B cell (primary cell): ENCODE measurements at regions not wholly inside any gene's neighbourhood (a gene's known extent, or its start where the extent isn't known, plus 50 kb on each side); places are given as distances from the start of the nearest gene placed in this dataset.

Experiments
- ATAC-seq: fragments of 200-7000 bp; cut with Tn5 transposase; one replicate; pipeline ENCODE4 v1.10.0; 2021; ENCODE audit warnings: low read depth, mild to moderate bottlenecking, moderate number of reproducible peaks, moderate library complexity
- CTCF ChIA-PET: fragments of 350-600 bp; sonication (Branson Sonifier 250); formaldehyde crosslinking; loops from one replicate; lab custom pipeline; 2021; ENCODE audit warnings: antibody characterized with exemption, inconsistent platforms; lab: Charles Lee
- POLR2A ChIA-PET: fragments of 350-600 bp; sonication (Branson Sonifier 250); formaldehyde crosslinking; loops from one replicate; lab custom pipeline; 2021; ENCODE audit warnings: antibody characterized with exemption; lab: Charles Lee
- DNase-seq: peaks from one replicate; pipeline ENCODE4 v3.0.0; 2013
- H2AFZ ChIP-seq: 2 replicates; pipeline ENCODE4 v1.6.1; 2012; ENCODE audit warnings: mild to moderate bottlenecking, low read depth, low read length; ENCODE audit not compliant: insufficient read depth, poor library complexity, severe bottlenecking
- H3K27ac ChIP-seq, 2 donors: 1 replicate in 1 of 2; 2 replicates in 1 of 2; pipeline ENCODE4 v1.5.1; 2012 to 2013; ENCODE audit warnings: low read length in 2 of 2, mild to moderate bottlenecking in 2 of 2, moderate library complexity in 1 of 2
- H3K27me3 ChIP-seq, 4 experiments: fragments of 200-600 bp in 1 of 4; sonication (generic) in 1 of 4; replicated peaks in 1 of 4; 1 replicate in 2 of 4; 2 replicates in 2 of 4; pipeline versions ENCODE4 v1.6.1 to v1.7.0; 2013 to 2016; ENCODE audit warnings: low read length in 3 of 4, mild to moderate bottlenecking in 2 of 4, mixed read lengths in 1 of 4, moderate library complexity in 1 of 4; ENCODE audit not compliant: insufficient read depth in 4 of 4, control insufficient read depth in 3 of 4; ENCODE audit errors: control extremely low read depth in 1 of 4
- H3K36me3 ChIP-seq, 2 experiments: replicated peaks in 1 of 2; 1 replicate in 1 of 2; 2 replicates in 1 of 2; pipeline versions ENCODE4 v1.6.1 to v1.7.1; 2013; ENCODE audit warnings: low read length in 1 of 2; ENCODE audit not compliant: insufficient read depth in 2 of 2, control insufficient read depth in 1 of 2; ENCODE audit errors: control extremely low read depth in 1 of 2, extremely low read depth in 1 of 2
- H3K4me1 ChIP-seq, 2 donors: fragments of 200-600 bp in 1 of 2; sonication (generic) in 1 of 2; 1 replicate in 1 of 2; 2 replicates in 1 of 2; pipeline versions ENCODE4 v1.5.1 to v1.6.1; 2013 to 2017; ENCODE audit warnings: low read length in 2 of 2; ENCODE audit not compliant: control insufficient read depth in 2 of 2, insufficient read depth in 2 of 2
- H3K4me2 ChIP-seq: replicated peaks from 2 replicates; pipeline ENCODE3; 2012; ENCODE audit warnings: mild to moderate bottlenecking, low read depth, low read length; ENCODE audit not compliant: poor library complexity, severe bottlenecking
- H3K4me3 ChIP-seq, 5 experiments: fragments of 200-600 bp in 1 of 5; sonication (generic) in 1 of 5; 1 replicate in 3 of 5; 2 replicates in 2 of 5; pipeline versions ENCODE4 v1.5.1 to v1.7.0; 2011 to 2016; ENCODE audit warnings: low read length in 4 of 5, mild to moderate bottlenecking in 4 of 5, low read depth in 2 of 5, control low read depth in 1 of 5, moderate library complexity in 1 of 5; ENCODE audit not compliant: insufficient read depth in 1 of 5; ENCODE audit errors: control extremely low read depth in 1 of 5, extremely low read depth in 1 of 5
- H3K79me2 ChIP-seq: fragments of 200-600 bp; sonication (generic); one replicate; pipeline ENCODE4 v1.6.0; 2016; ENCODE audit warnings: low read length; ENCODE audit not compliant: control insufficient read depth, insufficient read depth
- H3K9ac ChIP-seq: fragments of 200-600 bp; sonication (generic); 2 replicates; pipeline ENCODE4 v1.6.1; 2017; ENCODE audit warnings: mild to moderate bottlenecking, low read length, moderate library complexity
- H3K9me3 ChIP-seq, 3 donors: one replicate each; pipeline versions ENCODE4 v1.6.1 to v1.7.1; 2013; ENCODE audit warnings: low read length in 2 of 3; ENCODE audit not compliant: control insufficient read depth in 2 of 3, insufficient read depth in 1 of 3; ENCODE audit errors: control extremely low read depth in 1 of 3
- H4K20me1 ChIP-seq: 2 replicates; pipeline ENCODE4 v1.6.0; 2012; ENCODE audit warnings: mild to moderate bottlenecking, low read length; ENCODE audit not compliant: insufficient read depth, control insufficient read depth, poor library complexity, severe bottlenecking
- H3K27ac Mint-ChIP-seq: one replicate; pipeline ENCODE4 v1.8.0; 2021; ENCODE audit warnings: mixed read lengths
- H3K27me3 Mint-ChIP-seq: one replicate; pipeline ENCODE4 v1.8.0; 2021; ENCODE audit warnings: mixed read lengths
- H3K4me1 Mint-ChIP-seq: one replicate; pipeline ENCODE4 v1.8.0; 2021; ENCODE audit warnings: mixed read lengths
- H3K4me3 Mint-ChIP-seq: one replicate; pipeline ENCODE4 v1.8.0; 2021; ENCODE audit warnings: mixed read lengths
- H3K9me3 Mint-ChIP-seq: one replicate; pipeline ENCODE4 v1.8.0; 2022; ENCODE audit warnings: mixed read lengths; ENCODE audit not compliant: insufficient read depth
- EZH2 ChIP-seq: IDR thresholded peaks from 2 replicates; pipeline ENCODE4 v1.6.1; 2012; ENCODE audit warnings: borderline replicate concordance, low read depth, mild to moderate bottlenecking, moderate library complexity, low read length; ENCODE audit not compliant: insufficient read depth, poor library complexity, severe bottlenecking
- WGBS: methylation state at CpG from one replicate; pipeline ENCODE4 v1.1.5; 2013; ENCODE audit warnings: missing lambda C conversion rate; ENCODE audit not compliant: insufficient coverage; 5-methylcytosine and 5-hydroxymethylcytosine counted together
- intact Hi-C: fragments of 100-400 bp; cut with micrococcal nuclease; formaldehyde crosslinking; loops from one replicate; pipeline ENCODE4 v1.10.0; 2022
- TF ChIP-seq, protein P1 (sequence below): fragments of 200-600 bp; IDR thresholded peaks from one replicate; pipeline ENCODE4 v1.8.0; 2022; ENCODE audit warnings: antibody characterized with exemption, mild to moderate bottlenecking

DNA sequence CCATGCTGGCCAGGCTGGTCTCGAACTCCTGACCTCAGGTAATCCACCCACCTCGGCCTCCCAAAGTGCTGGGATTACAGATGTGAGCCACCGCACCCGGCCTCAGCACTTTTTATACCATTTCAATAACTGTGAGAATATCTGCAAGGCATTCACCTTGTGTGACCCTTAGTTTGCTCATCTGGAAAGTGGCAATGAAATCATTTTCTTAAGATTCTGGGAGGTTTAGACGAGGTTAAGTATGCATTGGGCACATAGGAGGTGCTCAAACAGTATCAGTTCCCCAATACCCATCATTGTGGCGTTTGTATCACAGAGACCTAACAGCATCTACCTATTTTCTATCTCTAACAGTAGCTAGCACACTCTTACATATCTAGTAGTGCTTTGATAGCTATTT, 481.9 kb upstream of the ERCC4 start:
- H2AFZ ChIP-seq = no peak overlapping the region
- WGBS = 62% methylated on average over 3 of the region's 6 CpGs
- no peak overlapping the region for H3K27ac ChIP-seq
- no peak overlapping the region for H3K4me2 ChIP-seq
- ATAC-seq = no peak
- H3K9me3 Mint-ChIP-seq = no peaks in the 10 kb centered on the region
- H3K4me3 ChIP-seq = no peak overlapping the region
- H3K4me3 Mint-ChIP-seq = no peak overlapping the region
- TF ChIP-seq EZH2 = no peak
- TF ChIP-seq, protein P1, sequence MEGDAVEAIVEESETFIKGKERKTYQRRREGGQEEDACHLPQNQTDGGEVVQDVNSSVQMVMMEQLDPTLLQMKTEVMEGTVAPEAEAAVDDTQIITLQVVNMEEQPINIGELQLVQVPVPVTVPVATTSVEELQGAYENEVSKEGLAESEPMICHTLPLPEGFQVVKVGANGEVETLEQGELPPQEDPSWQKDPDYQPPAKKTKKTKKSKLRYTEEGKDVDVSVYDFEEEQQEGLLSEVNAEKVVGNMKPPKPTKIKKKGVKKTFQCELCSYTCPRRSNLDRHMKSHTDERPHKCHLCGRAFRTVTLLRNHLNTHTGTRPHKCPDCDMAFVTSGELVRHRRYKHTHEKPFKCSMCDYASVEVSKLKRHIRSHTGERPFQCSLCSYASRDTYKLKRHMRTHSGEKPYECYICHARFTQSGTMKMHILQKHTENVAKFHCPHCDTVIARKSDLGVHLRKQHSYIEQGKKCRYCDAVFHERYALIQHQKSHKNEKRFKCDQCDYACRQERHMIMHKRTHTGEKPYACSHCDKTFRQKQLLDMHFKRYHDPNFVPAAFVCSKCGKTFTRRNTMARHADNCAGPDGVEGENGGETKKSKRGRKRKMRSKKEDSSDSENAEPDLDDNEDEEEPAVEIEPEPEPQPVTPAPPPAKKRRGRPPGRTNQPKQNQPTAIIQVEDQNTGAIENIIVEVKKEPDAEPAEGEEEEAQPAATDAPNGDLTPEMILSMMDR = no peak
- no peaks in the 10 kb centered on the region for H3K36me3 ChIP-seq
- H4K20me1 ChIP-seq = no peaks in the 10 kb centered on the region
- ChIA-PET CTCF (no interaction called here), POLR2A (no interaction called here)
- no peaks in the 10 kb centered on the region for H3K27me3 ChIP-seq
- H3K79me2 ChIP-seq = no peaks in the 10 kb centered on the region
- H3K4me1 Mint-ChIP-seq = no peaks in the 10 kb centered on the region
- H3K4me1 ChIP-seq = no peaks in the 10 kb centered on the region
- intact Hi-C loops = no loop called here
- H3K27ac Mint-ChIP-seq = no peak overlapping the region
- H3K9ac ChIP-seq = no peak overlapping the region
- DNase-seq = no peak
- no peaks in the 10 kb centered on the region for H3K27me3 Mint-ChIP-seq
- H3K9me3 ChIP-seq = no peaks in the 10 kb centered on the region

DNA sequence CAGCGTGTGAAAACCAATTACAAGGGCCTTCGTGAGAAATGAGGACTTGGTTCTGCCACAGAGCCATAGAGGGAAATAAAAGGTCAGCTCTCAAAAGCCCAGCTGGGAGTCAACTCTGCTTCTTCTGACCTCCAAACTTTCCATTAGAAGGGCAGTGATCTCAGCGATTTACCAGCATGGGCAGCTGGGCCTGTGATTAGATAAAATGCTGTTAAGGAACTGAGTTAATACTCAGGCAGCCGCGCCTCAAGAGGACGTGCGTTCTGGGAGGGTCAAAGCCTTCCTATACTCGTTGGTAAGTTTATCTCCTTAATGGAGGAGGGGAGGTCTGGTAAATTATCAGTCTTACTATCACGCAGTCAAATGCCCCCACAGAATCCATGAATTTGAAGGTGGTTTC, 480.2 kb upstream of the ERCC4 start:
- 97% methylated on average over 5 of the region's 9 CpGs for WGBS
- Histone ChIP-seq H3K9me3 (no peaks in the 10 kb centered on the region), H3K9ac (no peak overlapping the region), H4K20me1 (no peaks in the 10 kb centered on the region), H3K36me3 (no peaks in the 10 kb centered on the region), H3K79me2 (no peaks in the 10 kb centered on the region), H3K4me1 (no peaks in the 10 kb centered on the region), H3K27ac (no peak overlapping the region), H3K4me2 (no peak overlapping the region), H3K4me3 (no peak overlapping the region), H2AFZ (no peak overlapping the region), H3K27me3 (no peaks in the 10 kb centered on the region)
- Mint-ChIP-seq H3K27ac (no peak overlapping the region), H3K9me3 (no peaks in the 10 kb centered on the region), H3K4me3 (no peak overlapping the region), H3K4me1 (no peaks in the 10 kb centered on the region), H3K27me3 (no peaks in the 10 kb centered on the region)
- ATAC-seq (no peak), DNase-seq (no peak)
- CTCF ChIA-PET = no interaction called here
- POLR2A ChIA-PET = no interaction called here
- intact Hi-C loops = no loop called here
- no peak for TF ChIP-seq EZH2
- TF ChIP-seq, protein P1 = no peak
